GM21381 (cell line): ENCODE measurements at regions not wholly inside any gene's neighbourhood (a gene's known extent, or its start where the extent isn't known, plus 50 kb on each side); places are given as distances from the start of the nearest gene placed in this dataset.

Experiments used
- ATAC-seq: cut with Tn5 transposase; IDR thresholded peaks from one replicate; pipeline ENCODE4 v1.9.1; 2021; ENCODE audit warnings: mild to moderate bottlenecking, moderate library complexity; ENCODE audit not compliant: unreplicated experiment

DNA sequence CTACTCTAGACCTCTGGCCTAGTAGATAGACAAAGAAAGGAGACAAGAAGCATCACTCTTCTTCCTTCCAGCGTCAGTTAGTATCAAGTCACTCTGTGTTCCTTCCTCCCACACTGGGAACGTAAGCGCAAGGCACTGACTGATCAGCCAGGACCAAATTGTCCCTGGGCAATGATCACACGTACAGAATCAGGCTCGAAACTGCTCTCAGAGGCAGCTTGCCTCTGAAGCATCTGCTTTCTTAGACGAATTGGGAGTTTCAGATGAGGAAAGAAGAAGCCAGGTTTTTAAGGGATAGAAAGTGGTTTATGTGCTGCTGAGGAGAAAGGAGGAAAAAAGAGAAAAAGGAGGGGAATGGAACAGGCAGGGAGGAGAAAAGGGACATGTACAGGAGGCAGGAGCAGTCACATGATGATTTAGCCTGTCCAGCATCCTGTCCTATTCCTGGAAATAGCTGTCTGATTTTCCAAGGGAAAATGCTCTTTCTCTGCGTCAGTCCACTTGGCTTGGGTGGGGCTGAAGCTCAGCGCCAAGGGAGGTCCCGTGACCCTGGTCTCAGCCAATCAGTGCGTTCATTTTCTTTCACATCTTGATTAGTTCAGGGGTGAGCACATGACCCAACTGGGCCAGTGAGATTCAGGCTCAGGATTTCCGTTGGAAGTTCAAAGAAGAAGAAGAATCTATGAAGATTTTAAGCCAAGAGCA, 102.0 kb upstream of the PRICKLE2 start:
- no peak for ATAC-seq

DNA sequence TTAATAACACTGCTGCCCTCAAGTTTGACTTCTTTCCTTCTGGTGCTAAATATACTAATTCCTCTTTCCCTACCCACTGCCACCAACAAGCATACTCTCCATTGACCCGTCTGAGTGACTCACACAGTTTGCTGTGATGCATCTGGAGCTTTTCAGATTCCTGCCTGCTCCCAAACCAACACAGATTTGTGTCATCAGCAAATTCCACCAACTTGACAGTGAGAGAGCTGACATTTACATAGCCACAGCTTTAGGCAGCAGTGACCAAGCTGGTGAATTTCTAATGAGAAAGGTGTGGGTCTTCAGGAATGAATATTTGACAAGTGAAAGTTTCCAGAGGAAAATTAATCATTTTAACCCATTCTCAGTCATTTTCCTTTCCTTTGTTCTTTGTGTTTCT, 96.5 kb upstream of the PRICKLE2 start:
- no peak for ATAC-seq

DNA sequence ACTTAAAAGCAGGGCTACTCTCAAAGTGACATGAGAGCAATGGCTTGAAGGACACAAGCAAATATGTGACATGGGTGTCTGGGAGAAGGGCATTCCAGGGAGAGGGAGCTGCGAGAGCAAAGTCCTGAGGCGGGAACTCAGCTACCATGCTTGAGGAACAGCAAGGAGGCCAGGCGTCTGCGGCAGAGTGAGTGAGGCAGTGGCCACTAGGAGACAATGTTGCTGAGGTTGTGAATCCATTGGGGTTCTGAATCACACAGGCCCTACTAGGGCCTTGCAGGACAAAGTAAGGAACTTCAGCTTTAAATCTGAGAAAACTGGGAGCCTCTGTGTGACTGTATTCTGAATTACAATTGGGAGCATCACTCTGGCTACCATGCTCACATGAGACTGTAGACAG, 94.1 kb upstream of the PRICKLE2 start:
- no peak for ATAC-seq

DNA sequence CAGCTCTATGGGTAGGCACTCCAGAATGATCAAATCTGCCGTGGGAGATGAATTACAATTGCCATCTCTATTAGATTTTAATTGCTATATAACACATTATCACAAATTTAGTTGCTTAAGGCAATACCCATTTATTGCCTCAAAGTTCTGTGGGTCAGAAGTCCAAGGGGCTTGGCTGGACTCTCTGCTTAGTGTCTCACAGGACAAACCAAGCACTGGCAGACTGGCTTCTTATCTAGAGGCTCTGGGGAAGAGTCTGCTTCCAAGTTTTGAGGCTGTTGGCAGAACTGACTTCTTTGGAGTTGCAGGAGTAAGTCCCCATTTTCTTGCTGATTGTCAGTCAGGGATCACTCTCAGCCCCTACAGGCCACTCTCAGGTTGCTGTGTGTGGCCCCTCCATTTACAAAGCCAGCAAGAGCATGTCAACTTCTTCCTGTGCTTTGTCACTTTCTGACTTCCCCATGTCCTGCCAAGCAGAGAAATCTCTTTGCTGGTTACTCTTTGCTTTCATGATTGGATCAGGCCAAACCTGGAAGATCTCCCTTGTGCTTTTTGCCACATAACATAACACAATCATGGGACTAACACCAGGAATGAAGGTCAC, 93.5 kb upstream of the PRICKLE2 start:
- no peak for ATAC-seq

DNA sequence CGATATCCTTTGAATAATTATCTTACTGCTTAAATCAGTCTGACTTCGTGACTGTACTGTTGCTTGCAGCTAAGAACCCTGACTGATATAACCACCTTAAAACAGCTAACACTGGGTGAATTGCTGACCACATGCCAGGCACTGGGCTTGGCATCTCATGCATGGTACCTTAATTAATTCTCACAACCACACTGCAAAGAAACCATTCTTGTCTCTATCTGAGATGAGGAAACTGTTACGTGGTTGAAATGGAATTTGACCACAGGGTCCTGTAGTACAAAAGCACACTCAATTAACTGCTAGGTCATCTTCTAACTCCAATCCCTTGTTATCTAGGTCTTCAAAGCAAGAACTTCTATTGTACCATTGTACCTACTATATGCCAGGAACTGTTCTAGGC, 92.7 kb upstream of the PRICKLE2 start:
- no peak for ATAC-seq

DNA sequence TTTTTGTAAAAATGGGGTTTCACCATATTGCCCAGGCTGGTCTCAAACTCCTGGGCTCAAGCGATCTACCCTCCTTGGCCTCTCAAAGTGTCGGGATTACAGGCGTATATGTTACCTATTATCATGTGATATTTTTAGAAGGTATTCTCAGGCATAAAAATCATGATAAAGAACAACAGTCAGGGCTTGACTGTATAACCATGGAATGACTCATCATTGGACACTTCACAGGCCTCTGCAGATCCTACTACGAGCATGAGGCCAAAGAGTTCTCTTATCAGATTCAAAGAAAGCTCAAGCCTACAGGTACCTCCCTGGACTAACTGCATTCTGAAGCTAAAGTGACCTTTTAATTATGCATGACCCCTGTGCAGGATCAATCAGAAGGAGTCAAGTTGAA, 91.7 kb upstream of the PRICKLE2 start:
- ATAC-seq = no peak

DNA sequence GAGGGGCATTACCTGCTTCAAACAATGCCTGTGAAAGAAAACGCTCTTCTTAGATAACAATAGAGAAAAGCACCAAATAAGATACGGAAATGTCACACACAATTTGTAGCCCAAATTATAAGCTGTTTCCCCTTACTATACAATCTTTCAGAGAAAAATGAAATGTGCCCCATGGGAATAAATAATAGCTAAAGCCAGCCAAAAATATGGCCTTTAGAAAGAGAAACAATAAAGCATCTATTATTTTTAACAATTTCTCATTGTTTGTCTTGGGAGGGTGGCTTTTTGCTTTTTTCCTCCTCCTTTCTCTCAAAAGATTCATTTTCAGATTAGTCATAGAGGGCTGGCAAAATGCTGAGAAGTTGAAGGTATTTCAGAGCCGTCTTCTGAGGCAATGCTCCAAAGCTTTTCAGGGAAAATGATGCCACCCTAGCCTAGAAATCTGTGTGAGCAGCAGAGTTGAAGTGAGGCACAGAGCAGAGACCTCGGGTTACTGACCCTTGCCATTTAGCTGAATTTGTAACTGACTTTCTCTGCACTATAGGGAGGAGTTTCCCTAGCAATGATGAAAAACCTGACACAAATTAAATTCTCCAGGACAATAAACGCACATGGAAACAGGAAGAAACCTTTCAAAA, 86.3 kb upstream of the PRICKLE2 start:
- ATAC-seq = no peak

DNA sequence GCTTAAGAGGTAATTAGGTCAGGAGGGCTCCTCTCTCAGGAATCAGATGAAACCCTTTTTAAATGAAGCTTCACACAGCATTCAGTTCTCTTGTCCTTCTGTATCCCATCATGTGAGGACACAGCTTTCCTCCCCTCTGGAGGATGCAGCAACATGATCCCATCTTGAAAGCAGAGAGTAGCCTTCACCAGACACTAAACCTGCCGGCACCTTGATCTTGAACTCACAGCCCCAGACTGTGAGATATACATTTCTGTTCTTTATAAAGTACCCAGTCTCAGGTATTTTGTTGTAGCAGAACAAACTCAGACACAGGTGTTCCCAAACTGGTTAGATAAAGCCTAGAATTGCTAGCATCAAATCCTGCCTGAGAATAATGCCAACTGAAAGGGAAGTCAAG, 83.7 kb upstream of the PRICKLE2 start:
- ATAC-seq = no peak

DNA sequence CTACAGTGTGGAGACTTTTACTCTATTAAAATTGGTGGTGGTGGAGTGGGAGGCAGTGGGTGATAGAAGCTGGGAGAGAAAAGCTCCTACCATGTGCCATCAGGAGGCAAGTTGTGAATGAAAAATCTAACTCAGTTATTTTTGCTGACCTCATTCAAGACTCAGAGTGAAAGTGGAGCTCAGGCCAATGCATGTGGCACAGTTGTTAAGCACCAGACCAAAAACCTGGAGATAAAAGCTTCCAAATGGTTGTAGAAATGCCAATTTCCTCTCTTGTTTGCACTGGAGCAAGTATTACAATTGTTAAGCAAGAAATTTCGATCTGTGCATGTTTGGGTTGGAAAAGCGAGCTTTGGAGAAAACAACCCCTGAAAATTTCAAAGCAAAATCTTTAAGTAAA, 81.5 kb upstream of the PRICKLE2 start:
- ATAC-seq = no peak

DNA sequence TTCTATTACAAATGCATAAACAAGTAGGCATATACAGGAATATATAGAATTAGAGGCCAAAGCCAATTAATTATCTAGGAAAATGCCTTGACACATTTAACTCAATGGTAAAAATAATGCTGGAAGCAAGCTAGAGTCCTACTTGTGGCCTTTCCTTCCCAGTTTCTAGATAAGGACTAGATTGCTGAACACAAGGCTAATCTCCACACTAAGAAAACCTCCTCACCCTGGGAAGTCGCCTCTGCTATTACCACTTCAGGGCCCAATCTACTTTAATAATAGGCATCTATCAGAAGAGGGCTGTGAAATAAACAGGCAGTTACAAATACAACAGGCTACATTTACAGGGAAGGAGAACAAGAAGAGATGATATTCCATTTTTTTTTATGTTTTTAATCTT, 80.5 kb upstream of the PRICKLE2 start:
- ATAC-seq = no peak

DNA sequence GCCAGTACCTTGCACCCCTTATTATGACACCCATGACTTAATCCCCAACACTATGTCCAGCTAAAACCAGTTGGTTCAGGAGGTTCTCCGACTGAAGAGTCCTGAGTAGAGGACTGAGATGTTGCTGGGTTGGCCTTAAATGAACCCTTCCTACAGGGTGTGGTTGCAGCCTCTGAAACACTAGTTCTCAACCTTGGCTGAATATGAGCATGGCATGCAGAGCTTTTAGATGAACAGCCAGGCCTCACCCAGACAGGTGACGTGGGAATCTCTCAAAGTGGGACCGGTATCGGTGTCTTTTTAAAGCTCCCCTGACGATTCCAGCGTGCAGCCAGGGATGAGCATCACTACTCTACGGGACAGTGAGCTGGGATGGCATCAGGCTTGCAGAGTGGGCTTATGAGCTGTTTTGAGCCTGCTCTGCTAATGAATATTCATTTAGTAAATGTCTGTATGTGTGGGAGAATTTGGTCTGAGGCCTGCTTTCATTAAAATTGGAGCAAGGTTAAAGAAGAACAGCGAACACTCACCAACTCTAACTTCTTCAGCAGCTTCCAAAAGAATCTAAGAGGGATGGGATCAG, 79.7 kb upstream of the PRICKLE2 start:
- ATAC-seq = no peak

DNA sequence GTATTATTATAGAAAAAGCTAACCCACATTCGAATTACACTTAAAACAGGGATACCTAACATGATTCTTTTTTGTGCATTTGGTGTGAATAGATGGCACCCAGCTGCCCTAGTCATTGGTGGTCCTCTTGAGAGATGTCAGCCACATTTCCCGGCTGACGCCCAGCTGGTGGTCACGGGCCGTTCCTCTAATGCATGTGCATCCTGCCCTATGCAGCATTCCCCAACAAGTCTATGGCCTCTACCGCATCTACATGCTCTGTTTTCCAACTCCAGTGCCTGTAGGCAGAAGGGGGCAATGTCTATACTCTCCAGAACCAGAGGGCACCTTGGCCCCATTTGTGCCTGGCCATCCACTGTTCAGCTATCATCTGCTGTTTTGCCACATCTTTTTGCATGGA, 78.6 kb upstream of the PRICKLE2 start:
- ATAC-seq = no peak

DNA sequence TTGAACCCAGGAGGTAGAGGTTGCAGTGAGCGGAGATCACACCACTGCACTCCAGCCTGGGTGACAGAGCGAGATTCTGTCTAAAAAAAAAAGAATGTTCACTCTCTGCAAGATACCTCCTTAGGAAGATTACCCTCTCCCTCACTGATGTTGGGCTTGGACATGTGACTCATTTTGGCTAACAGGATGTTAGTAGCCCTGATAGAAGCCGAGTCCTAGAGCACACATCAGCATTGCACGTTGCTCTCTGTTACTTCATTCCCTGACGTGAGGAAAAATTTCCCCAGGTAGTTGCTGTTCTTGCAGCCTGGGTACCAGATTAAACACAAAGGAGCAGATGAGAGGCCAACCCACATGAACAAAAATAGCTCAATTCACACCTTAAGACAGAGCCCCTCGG, 78.1 kb upstream of the PRICKLE2 start:
- ATAC-seq = no peak

DNA sequence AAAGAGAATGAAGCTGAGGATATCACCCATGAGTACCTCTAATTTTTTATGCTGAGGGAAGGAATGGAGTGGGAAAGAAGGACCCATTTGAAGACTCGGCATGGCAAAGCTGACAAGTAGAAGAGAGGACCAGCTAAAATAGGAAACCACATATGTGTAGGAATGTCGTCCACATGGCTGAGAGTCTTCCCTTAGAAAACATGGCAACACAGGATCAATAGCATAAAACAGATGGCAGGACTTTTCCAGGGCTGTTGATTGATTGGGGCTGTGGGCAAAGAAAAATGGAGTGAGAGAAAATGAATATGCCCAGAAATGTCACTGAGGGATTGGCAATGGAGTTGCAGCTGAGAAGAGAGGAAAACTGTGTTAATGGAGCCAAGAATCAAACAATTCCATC, 76.2 kb upstream of the PRICKLE2 start:
- ATAC-seq = no peak

DNA sequence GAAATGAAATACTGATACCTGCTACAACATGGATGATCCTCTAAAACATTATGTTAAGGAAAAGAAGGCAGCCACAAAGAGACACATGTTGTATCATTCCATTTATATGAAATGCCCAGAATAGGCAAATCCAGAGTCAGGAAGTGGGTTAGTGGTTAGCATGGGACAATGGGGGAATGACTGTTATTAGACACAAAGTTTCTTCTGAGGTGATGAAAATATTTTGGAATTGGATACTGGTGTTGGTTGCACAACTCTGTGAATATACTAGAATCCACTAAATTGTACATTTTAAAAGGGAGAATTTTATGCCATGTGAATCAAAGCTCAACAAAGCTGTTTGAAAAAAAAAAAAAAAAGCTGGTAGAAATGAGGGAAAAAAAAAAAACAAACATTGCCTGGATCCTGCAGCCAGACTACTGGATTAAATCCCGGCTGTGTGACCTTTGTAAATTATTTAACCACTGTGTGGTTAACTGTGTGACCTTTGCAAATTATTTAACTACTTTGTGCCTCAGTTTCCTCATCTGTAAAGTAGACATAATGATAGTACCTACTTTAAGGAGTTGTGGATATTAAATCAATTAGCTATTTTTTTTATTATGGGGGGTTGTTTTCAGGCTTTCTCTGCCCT, 75.6 kb upstream of the PRICKLE2 start:
- no peak for ATAC-seq

DNA sequence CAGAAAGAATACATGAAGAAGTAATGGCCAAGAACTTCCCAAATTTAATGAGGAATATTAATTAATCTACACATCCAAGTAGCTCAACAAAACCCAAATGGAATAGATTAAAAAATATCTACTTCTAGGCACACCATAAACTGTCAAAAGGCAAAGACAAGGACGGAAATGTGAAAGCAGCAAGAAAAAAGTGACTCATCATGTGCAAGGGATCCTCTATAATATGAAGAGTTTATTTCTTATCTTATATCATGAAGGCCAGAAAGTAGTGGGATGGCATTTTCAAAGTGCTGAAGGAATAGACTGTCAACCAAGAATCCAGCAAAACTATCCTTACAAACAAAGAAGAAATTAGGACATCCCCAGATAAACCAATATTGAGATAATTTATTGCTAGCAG, 73.9 kb upstream of the PRICKLE2 start:
- no peak for ATAC-seq

DNA sequence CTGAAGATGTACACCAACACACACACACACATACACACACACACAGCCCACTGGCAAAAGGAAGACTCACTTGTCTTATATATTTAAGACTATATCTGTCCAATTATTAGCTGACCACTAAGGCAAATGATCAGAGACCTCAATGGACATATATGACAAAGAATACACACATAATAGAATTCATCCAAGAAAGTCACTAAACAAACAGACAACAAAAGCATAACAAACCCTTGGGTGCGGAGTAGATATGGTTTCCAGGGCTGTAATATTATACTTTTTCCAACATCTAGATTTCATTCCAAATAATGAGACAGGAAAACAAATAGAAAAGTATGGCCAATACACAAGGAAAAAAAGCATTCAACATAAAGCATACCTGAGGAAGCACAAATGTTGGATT, 72.3 kb upstream of the PRICKLE2 start:
- no peak for ATAC-seq

DNA sequence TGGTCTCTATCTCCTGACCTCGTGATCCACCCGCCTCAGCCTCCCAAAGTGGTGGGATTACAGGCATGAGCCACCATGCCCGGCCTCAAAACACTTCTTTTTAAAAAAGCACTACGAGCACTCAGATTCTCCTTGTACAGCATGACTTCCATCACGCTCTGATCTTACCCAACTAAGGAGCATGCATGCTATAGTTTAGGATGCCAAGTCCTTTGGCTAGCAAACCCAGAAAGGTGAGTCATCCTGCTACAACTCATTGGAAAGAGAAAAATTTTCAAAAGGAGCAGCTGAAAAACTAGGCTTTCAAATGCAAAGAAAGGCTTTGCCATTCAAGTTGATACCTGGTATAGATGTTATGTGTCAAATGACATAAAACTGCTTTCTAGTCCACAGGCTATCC, 70.3 kb upstream of the PRICKLE2 start:
- no peak for ATAC-seq

DNA sequence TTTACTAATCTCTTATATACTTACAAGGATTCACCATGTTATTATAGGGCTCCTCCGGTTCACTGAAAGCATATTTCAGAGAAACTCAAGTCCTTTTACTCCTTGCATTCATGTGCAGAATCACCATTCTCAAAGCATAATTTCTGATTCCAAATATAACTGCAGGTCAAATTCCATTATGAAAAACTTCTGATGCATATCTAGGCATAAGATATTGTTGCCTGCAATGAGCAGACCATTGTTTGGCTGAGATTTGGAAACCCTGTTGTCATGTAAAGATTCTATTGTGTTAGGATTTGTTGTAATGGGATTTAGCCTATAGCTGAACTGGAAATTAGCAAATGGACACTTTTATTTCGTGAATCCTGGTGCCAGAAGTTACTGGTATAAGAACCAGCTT, 69.5 kb upstream of the PRICKLE2 start:
- no peak for ATAC-seq

DNA sequence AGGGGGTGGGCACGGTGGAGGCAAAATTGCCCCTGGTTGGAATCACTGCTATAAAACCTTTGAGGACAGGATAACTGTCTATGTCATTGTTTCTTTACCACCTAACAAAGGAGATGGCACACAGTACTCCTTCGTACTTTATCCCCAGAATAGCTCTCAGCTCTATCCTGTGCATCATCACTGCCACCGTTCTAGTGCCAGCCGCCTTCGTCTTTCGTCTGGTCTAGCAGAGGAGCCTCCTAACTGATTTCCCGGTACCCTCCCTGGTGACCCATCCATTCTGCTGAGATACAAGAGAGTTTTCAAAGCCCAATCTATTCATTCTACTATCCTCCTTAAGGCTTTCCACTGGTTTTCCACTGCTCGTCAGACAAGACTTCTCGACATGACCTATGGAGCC, 67.9 kb upstream of the PRICKLE2 start:
- ATAC-seq = no peak

DNA sequence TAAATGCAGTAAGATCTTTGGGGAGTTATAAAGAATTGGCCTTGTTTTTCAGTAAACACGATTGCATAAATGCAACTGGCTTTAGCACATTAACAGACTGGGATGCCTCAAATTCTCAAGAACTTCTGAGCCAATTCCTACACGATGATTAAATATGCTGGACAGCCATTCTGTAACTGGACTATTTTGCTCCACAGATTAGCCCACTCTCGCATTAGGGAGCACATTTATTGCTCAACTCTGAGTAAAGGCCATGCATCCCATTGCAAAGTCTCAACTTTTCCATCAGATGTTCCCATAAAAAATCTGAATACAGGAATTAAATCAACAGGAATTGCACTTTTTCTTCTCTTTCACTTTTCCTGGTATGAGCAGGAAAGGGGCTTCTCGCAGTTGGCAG, 66.7 kb upstream of the PRICKLE2 start:
- no peak for ATAC-seq

DNA sequence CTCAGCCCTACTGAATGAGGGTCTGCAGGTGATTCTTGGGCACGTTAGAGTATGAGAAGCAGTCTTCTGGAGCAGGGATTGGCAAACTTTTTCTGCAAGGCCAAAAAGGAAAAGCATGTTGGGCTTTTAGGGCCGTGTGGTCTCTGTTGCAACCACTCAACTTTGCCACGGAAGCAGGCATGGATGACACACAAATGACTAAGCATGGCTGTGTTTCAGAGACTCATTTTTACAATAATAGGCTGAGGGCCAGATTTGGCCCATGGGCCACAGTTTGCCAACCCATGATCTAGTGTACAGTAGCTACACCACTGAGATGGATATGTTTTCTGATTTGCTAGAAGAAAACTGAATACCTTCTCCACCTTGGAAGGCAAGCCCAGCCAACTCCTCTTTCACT, 66.1 kb upstream of the PRICKLE2 start:
- no peak for ATAC-seq
